PC-3 (cell line): ENCODE measurements at regions not wholly inside any gene's neighbourhood (a gene's known extent, or its start where the extent isn't known, plus 50 kb on each side); places are given as distances from the start of the nearest gene placed in this dataset.

Source experiments
- CTCF ChIP-seq: fragments of 300-600 bp; sonication (generic); conservative IDR thresholded peaks from 2 replicates; pipeline ENCODE4 v1.5.1; 2017; ENCODE audit warnings: antibody characterized with exemption, low read depth, mild to moderate bottlenecking, low read length
- EZH2 ChIP-seq: fragments of 300-600 bp; sonication (generic); IDR thresholded peaks from one replicate; pipeline ENCODE4 v1.6.1; 2017; ENCODE audit warnings: antibody characterized with exemption, mild to moderate bottlenecking, low read length; ENCODE audit not compliant: unreplicated experiment
- EZH2phosphoT487 ChIP-seq: fragments of 300-600 bp; sonication (generic); IDR thresholded peaks from 2 replicates; pipeline ENCODE4 v1.6.1; 2018; ENCODE audit warnings: mild to moderate bottlenecking, antibody characterized with exemption, low read length, borderline replicate concordance

DNA sequence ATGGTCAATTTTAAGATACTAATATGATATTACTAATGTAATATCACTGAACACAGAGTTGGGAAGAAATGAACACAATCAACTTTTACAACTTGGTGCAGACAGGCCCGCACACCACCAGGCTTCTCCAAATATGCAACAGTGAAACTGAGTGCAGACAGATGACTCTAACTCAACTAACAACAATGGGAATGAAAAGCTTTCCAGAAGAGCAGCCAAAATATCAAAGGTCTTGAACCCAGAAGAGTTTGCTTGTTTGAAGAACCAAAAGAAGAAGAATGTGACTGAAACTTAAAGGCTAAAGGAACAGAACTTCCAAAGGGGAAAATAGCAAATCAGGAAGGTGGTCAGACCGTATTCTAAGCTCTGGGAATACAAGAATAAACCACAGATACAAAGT, 89.8 kb upstream of the COL11A1 start:
- TF ChIP-seq EZH2 (no peak), CTCF (no peak), EZH2phosphoT487 (no peak)
